HG02798 (cell line): ENCODE measurements at regions not wholly inside any gene's neighbourhood (a gene's known extent, or its start where the extent isn't known, plus 50 kb on each side); places are given as distances from the start of the nearest gene placed in this dataset.

Experiments used
- ATAC-seq: cut with Tn5 transposase; IDR thresholded peaks from one replicate; pipeline ENCODE4 v1.9.1; 2021; ENCODE audit warnings: mild to moderate bottlenecking; ENCODE audit not compliant: unreplicated experiment, poor library complexity

DNA sequence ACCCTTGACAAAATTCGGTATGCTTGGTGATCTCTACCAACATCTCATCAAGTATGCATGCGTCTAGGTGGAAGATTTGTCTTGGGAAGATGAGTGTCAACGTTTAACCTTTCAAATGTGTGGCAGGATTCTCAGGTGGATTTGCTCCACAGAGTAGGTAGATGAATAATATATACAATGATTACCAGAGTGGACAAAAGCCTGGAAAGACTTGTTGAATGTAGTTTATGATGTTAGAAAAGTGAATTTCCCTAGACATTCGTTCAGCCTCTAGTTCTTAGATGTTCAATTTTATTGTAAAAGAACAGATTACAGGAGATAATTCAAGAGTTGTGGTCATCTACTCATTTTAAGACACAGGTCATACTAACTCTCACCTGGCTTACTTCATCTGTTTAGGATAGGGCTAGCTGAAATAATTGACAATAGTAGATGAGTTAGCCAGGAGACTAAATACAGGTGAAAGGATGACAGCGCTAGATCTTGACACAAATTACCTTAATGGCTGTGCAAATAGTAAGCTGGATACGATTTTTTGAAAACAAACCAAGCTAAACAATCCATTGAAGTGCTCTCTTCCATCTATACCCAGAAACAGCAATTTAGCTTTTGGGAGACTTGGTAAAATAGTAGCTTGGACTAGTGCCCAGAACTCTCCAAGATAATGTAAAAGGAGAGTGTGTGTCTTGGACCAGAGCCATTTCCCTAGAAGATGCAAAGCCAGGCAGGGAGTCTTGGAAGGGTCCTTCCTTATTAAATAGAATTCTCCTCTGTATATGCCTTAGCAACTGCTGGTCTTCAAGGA is 168.0 kb downstream of the DACT1 start:
- no peak for ATAC-seq

DNA sequence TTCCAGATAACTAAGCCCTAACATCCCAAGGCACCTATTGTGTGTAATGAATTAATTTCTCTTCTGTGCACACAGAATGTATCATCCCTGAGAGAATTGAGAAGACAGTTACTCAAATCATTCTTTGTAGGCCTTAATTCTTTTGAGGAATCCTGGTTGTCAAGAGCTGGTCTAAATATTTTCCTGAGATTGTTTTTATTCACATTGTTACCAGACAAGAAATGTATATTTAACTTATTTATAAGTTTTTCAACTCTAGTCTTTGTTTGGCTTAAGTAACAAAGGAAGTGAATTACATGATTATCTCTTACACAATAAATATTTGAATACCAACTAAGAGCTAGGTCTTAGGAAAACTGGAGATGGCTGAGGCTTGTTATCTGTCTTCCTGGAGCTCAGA is 169.4 kb downstream of the DACT1 start:
- ATAC-seq: no peak

DNA sequence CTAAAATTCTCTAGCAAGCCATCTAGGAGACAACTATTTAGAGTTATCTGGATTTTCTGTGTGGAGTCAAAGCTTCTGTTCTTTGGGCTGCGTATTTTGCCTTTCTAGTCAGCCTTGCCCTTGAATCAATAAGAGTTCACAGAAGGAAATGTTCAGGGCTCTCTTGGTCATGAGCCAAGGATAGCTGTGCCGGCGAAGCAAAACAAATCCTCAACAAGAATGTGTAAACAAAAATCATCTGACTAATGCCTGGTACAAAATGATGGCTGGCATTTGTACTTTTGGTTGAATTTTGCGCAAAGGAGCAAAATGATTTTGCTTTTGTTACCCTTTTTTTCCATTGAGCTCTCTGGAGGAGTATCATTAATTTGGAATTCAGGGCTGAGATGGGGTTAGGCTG is 171.1 kb downstream of the DACT1 start:
- no peak for ATAC-seq

DNA sequence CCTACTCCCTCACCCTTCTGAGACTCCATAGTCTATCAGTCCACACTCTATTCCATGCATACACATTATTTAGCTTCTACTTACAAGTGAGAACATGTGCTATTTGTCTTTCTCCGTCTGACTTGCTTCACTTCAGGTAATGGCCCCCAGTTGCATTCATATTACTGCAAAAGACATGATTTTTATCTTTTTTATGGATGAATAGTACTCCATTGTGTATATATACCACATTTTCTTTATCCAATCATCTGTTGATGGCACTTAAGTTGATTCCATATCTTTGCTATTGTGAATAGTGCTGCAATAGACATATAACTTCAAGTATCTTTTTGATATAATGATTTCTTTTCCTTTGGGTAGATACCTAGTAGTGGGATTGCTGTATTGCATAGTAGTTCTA is 171.8 kb downstream of the DACT1 start:
- no peak for ATAC-seq

DNA sequence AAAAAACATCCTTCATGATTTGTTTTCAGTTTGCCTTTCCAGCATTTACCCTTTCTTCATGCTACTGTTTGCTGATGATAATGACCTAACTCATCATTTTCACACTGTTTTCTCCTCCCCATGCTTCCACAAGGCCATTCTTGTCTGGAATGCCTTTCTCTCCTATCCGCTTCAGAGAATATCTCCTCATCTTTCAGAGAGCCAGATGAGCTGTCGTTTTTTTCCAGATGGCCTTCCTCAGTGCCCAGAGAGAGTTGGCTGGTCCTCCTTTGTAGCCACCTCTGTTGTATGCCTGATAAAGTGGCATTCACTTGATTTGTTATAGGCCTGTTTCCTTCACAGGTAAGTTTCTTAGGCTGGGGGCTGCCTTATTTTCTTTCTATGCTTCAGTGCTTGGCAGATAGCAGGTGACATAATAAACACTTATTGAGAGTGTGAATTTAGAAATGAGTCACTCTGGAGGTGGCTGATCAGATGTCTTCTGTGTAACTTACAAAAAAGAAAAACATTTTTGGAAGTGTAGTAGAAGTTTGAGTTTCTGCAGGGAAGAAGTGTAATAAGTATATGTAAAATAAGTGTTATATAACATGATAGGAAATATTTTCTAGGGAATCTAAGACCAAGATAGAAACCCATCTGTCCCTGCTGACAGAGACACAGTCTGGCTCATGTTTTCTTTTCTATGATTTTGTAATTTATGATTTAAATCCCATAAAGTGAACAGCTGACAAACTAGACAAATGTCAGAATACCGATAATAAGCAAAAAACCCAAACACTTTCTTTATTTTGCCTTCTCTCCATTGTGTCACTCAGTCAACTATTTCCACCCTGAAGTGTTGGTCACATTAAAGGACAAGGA is 174.5 kb downstream of the DACT1 start:
- ATAC-seq: peak; percentile 83

DNA sequence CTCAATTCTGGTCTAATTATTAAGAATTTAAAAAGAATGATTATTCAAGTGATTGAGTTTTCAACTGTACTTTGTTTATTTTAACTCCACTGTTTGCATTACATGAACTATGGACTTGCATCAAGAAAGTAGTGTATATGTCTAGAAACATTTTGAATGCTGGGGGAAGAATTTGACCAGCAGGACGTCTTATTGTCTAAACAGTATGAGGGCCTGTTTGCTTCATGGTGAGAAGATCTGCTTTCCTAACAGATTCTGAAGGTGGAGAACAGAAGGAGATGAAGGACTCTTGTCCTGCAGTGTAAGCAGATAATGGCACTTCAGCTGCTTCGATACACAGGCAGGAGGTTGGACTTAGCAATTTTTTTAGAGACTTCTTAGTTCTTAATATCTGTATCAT is 176.0 kb downstream of the DACT1 start:
- no peak for ATAC-seq

DNA sequence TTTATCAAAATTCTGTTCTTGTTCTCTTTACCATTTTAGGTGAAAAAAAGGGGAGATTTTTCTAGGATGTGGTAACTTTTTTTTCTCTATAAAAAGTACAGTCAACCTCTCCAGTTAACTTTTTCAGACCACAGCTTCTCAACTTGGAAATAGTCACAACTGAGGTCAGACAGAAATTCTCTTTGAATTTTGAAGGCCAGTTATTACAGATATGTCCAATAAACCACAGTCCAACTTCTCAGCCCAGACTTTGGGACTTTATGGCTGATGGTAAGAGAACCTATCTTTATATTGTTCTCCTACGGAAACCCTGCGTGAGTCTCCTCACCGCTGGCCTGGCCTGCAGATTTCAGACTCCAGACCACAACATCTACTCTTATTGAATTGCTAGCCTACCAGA is 176.7 kb downstream of the DACT1 start:
- ATAC-seq: no peak

DNA sequence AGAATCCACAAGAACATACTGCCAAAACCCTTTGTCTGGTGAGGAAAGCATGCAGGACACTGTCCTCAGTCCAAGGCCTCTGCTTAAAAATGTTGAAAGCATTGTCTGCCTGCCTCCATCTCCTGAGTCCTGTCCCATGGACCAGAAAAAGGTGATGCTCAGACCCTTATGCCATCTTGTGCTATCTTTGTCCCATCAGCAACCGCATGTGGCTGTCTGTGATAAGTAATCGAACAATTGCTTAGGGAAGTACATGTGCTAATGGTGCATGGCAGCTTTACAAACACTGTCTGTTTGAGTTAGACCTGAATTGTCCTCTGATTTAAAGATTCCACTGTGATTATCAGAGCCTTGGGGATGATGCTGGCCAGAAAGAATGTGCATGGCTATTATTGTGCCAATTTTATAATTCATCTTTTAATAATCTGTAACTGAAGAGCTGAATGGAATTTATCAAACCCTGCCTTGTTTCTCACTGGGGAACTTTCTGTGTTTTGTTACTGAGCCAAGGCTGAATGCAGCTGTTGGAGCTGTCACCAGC is 177.5 kb downstream of the DACT1 start:
- ATAC-seq: no peak

DNA sequence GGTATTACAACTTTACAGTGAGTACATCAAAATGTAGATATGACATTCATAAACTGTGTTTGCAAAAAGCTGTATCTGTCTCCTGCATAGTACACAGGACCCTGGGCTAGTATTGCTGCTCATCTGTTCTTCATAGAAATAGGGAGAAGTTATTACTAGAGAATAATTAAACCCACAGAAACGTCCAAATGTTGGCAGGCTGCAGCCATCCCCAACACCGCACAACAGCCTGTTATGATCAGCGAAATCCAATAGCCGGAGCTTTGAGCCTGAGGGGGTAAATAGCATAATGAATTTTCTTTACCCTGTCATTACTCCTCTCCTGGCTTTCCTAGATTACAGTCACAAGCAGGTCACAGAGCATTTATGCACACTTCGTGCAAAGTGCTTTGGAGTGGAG is 178.0 kb downstream of the DACT1 start:
- no peak for ATAC-seq

DNA sequence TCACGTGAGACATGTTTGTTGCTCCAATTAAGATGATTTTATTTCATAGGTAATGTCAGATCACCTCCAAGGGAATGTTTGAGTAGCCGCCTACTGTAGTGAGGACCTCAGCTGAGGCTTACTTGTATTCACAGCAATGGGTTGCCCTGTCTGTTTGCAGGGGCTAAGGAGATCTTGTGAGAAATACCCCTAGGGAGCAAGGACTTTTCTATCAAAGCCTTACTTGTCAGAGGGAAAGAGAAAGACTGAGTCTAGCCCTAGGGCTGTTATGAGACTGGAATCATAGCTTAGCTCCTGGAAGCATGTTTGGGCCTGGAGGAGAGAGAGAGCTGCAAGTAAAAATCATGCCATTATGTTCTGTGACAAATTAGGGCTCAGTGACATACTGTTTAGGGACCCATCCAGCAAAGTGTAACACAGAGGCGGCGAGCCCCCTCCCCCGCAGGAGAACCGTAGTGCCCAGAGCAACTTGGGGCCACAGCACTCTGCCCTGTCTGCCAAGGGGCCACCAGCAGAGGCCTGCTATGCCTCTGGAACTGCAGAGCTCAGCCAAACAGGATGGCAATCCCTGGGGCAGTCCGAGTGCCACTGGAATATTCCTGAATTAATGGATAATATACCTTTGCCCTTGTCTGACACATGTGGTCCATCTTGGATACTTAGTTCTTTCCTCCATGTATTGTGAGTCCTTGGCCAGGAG is 178.8 kb downstream of the DACT1 start:
- no peak for ATAC-seq

DNA sequence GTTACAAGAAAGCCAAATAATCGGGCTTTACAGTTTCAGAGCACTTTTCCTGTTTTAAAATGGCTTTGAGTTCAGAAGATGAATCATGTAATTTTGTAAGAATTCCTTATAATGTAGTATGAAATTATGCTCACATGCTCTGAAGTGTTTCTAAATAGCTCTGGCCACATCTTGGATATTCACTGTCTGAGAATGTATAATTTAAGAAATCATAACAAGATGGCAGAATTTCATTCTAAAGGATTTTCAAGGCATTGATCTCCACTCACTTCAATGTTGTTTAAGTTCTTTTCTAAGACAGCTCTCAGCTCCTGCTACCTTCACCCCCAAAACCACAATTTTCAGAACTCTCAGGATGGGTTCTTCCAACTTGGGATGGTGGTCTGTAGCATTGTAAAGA is 180.1 kb downstream of the DACT1 start:
- ATAC-seq: no peak

DNA sequence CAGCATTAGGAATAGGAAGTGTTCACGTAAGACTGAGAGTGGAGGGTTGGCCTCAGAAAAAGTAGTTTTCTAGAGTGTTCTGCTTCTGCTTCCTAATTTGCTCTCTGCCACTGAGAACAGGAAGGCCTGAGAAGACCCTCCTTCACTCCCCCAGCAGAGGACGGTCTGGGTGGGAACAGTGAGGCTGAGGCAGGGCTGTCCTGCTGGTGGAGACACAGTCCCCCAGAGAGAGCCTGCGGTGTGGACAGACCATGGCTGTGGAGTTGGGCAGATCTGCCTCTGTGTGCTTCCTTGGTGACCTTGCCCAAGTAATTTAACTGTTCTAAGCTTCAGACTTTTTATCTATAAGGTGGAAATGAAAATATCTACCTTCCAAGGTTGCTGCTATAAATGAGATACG is 182.3 kb downstream of the DACT1 start:
- ATAC-seq: no peak

DNA sequence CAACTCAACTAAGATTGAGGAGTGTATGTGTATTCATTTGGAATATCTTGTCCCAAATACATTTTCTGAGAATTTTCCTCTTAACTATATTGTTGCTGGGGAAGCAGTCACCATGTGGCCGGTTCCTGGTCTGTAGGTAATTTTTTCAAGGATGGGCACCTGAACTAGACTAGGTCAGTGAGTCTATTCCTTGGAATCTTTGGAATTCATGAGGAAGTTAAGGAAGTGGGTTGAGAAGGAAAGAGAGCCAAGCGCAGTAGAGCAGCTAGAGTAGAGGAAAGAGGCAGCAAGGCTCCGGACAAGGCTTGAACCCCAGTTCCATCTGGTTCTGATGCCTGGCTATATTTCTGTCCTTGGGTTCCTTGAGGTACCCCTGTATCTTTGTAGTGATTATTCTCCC is 183.7 kb downstream of the DACT1 start:
- no peak for ATAC-seq

DNA sequence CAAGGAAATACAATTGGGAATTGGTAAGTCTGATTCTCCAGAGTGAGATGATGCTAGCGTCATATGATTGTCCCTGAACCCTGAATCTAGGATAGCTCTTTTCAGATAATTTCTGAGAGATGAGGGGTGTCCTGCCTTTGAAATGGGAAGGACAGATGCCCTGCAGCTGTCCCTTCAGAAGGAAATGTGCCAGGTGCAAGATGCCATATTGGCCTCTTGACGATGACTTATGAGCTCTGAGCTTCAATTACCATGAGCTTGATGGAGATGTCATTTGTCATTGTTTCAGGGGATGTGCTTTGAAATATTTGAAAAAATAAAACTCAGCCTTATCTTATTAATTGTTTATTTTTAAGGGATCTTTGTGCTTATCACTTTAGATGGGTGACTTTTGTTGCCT is 185.1 kb downstream of the DACT1 start:
- ATAC-seq: no peak

DNA sequence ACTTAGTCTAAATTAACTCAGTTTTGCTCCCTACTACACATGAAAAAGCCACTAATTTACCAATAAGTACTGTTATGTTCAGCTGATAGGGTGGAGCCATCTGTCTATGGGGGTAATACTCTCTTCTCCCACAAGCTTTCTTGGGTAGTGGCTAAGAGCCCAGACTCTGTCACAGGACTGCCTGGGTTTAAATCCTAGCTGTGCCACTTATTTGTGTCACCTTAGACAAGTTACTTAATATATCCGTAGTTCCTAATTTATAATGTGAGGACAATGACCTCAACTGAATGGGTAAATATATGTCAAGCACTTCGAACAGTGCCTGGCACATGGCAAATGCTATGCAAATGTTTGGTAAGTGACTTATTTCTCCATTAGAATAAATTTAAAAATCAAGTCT is 185.6 kb downstream of the DACT1 start:
- ATAC-seq: no peak

DNA sequence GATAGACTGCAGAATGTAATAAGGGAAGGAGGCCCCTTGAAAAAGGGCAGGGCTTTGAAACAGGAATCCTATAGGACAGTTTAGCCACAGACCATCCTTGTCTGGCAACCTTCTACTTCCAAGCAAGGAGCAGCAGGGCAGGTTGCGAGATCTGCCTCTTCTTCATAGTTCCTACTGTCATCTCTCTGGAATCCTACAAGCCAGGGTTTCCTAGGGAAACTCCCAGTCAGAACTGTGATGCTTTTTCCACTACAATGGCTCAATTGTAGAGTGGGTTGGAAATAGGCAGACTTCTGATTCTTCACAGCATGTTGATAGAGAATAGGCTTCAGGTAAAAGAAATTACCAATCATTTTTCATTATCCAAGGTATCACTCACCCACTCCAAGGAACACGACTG is 186.3 kb downstream of the DACT1 start:
- ATAC-seq: no peak

DNA sequence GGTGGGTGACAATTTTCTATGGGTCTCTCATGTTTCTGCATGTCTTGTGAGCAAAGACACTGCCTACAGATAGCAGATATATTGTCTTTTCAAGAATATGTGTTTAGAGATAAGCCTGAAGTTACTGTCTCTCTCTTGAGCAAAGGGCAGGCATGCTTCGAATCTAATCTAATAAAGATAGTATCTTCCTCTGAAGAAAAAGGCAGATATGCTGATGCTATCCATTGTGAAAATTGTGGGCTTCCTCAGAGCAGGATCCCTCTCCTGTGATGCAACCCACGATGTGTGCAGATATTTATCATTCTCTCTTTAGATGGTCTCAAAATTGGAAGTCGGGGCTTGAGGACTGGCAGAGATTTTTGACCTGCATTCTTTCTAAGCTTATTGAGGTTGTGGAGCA is 187.0 kb downstream of the DACT1 start:
- no peak for ATAC-seq

DNA sequence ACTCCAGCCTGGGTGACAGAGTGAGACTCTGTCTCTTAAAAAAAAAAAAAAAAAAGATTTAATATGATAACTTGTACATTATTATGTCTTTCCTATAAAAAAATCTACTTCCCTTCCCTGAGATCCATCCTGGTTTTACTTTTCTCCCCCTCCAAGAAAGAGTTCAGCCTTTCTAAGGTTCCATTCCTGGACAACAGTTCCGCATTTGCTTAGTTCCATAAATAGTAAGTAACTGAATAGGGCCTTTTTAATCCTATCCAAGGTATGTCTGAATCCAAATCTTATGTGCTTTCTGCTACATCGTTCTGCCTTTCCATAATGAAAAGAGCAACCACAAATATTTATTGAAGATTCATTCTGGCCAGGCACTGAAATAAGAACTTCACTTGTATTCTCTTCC is 187.8 kb downstream of the DACT1 start:
- ATAC-seq: no peak

DNA sequence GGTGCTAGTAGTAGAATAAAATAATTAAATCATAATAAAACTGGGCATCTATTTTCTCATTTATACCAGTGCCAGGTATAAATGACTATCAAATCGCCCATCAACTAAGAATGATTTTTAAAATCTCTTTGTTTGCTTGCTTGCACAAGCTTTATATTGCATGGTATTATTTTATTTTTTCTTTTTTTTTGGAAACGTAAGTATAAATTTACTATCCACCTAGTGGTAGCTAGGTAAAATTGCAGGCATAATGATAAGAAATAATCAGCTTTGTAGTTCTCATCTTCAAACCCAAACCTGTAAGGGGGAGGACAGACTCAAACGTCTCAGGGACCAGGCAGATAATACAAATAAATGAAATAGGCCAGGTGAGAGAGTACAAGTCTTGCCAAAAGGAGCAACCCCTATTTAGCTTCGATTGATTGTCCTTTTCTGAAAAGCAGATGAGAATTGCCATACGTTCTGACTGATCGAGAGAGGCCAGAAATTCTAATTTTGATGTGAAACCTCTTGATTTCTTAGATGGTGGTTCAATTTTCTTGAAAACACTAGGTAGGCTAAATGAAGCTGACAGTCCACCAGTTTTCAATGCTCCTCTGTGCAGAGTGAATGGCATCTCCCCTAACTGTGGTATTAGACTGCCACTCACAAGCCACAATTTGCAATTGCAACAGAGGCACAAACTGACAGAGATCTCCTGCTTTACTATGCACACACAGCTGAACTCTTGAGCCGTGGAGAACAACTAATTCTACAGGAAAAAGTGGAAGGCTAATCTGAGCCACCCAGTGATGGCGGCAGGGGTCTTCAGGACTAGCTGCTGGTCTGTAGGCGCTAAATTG is 189.3 kb downstream of the DACT1 start:
- no peak for ATAC-seq

DNA sequence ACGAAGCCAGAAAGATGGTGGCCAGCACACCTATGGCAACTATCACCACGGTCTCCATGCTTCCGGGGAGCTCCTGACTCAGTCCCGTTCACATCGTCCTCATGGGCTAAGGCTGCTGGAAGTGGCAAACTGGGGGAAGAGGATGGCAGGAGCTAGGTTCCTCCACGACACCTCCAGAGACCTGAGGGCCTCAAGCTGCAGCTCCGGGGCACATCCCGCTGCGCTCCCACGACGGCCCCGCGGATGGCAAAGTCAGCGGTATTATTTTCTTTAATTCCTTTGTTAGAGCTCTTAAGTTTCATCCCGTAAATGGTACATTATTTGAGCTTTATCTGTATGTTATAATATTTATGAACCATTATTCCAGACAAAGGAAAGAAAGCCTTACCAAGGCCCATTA is 190.5 kb downstream of the DACT1 start:
- no peak for ATAC-seq
